ENCODE measurements at regions not wholly inside any gene's neighbourhood (a gene's known extent, or its start where the extent isn't known, plus 50 kb on each side); places are given as distances from the start of the nearest gene placed in this dataset.

- no peaks in the 10 kb centered on the region for H3K27me3 ChIP-seq (ENCODE audit: insufficient read depth, low read length)
- H3K4me1 ChIP-seq (ENCODE audit: insufficient read depth, low read length), result no peaks in the 10 kb centered on the region
- DNase-seq, result no peak
- H3K9me3 ChIP-seq (ENCODE audit: control insufficient read depth in 1 of 2, low read length in 2 of 2), result no peaks in the 10 kb centered on the region
- H3K27me3 Mint-ChIP-seq, result peaks cover 6 to 8% of the 10 kb centered on the region in 2 donors
- peaks cover 0 to 22% (median 16%) of the 10 kb centered on the region in 8 donors for H3K9me3 Mint-ChIP-seq
- no peak overlapping the region for H3K4me3 Mint-ChIP-seq
- no peak overlapping the region for H3K27ac Mint-ChIP-seq
- no peaks in the 10 kb centered on the region for H3K36me3 ChIP-seq (ENCODE audit: insufficient read depth, low read length)
- intact Hi-C loops (cut with micrococcal nuclease), result no loop called here
- no peak overlapping the region for H3K4me3 ChIP-seq (ENCODE audit: low read length in 2 of 2)
- H3K36me3 Mint-ChIP-seq, result no peaks in the 10 kb centered on the region
- H3K4me1 Mint-ChIP-seq, result no peaks in the 10 kb centered on the region
- ChIA-PET POLR2A (ENCODE audit: partially characterized antibody) (no interaction called here), CTCF (ENCODE audit: partially characterized antibody) (no interaction called here)
- H3K27ac ChIP-seq (ENCODE audit: low read depth, low read length), result no peak overlapping the region
Measured at GRCh38 chr12:58285551-58285950, 344.2 kb downstream of the ATP23 start.

GRCh38 chr12:58286353-58286752 lies 345.0 kb downstream of the ATP23 start:
- Histone ChIP-seq H3K9me3 (ENCODE audit: control insufficient read depth in 1 of 2, low read length in 2 of 2) (no peaks in the 10 kb centered on the region), H3K27me3 (ENCODE audit: insufficient read depth, low read length) (no peaks in the 10 kb centered on the region), H3K4me3 (ENCODE audit: low read length in 2 of 2) (no peak overlapping the region), H3K36me3 (ENCODE audit: insufficient read depth, low read length) (no peaks in the 10 kb centered on the region), H3K4me1 (ENCODE audit: insufficient read depth, low read length) (no peaks in the 10 kb centered on the region), H3K27ac (ENCODE audit: low read depth, low read length) (no peak overlapping the region)
- H3K4me3 Mint-ChIP-seq, result no peak overlapping the region
- no peaks in the 10 kb centered on the region for H3K36me3 Mint-ChIP-seq
- peaks cover 0 to 18% (median 9%) of the 10 kb centered on the region in 8 donors for H3K9me3 Mint-ChIP-seq
- no peak for DNase-seq
- peaks cover 0 to 2% (median 0%) of the 10 kb centered on the region in 4 donors for H3K4me1 Mint-ChIP-seq
- intact Hi-C loops (cut with micrococcal nuclease), result no loop called here
- H3K27ac Mint-ChIP-seq, result no peak overlapping the region
- ChIA-PET POLR2A (ENCODE audit: partially characterized antibody) (no interaction called here), CTCF (ENCODE audit: partially characterized antibody) (no interaction called here)
- peaks cover 6 to 8% of the 10 kb centered on the region in 2 donors for H3K27me3 Mint-ChIP-seq

GRCh38 chr12:58288190-58288589 lies 346.8 kb downstream of the ATP23 start:
- CTCF ChIA-PET (ENCODE audit: partially characterized antibody), result no interaction called here
- peaks cover 6 to 8% of the 10 kb centered on the region in 2 donors for H3K27me3 Mint-ChIP-seq
- H3K4me3 Mint-ChIP-seq, result no peak overlapping the region
- no peak overlapping the region for H3K27ac Mint-ChIP-seq
- POLR2A ChIA-PET (ENCODE audit: partially characterized antibody), result no interaction called here
- no peak for DNase-seq
- H3K4me3 ChIP-seq (ENCODE audit: low read length in 2 of 2), result no peak overlapping the region
- H3K36me3 Mint-ChIP-seq, result no peaks in the 10 kb centered on the region
- H3K9me3 Mint-ChIP-seq, result peaks cover 0 to 9% (median 3%) of the 10 kb centered on the region in 8 donors
- intact Hi-C loops (cut with micrococcal nuclease), result no loop called here
- H3K9me3 ChIP-seq (ENCODE audit: control insufficient read depth in 1 of 2, low read length in 2 of 2), result no peaks in the 10 kb centered on the region
- H3K4me1 Mint-ChIP-seq, result peaks cover 0 to 3% (median 0%) of the 10 kb centered on the region in 4 donors
- no peaks in the 10 kb centered on the region for H3K36me3 ChIP-seq (ENCODE audit: insufficient read depth, low read length)
- H3K4me1 ChIP-seq (ENCODE audit: insufficient read depth, low read length), result no peaks in the 10 kb centered on the region
- H3K27me3 ChIP-seq (ENCODE audit: insufficient read depth, low read length), result no peaks in the 10 kb centered on the region
- H3K27ac ChIP-seq (ENCODE audit: low read depth, low read length), result no peak overlapping the region

GRCh38 chr12:58291106-58291505 lies 349.7 kb downstream of the ATP23 start:
- peaks cover 0 to 3% (median 0%) of the 10 kb centered on the region in 8 donors for H3K9me3 Mint-ChIP-seq
- H3K4me1 Mint-ChIP-seq, result peaks cover 0 to 3% (median 0%) of the 10 kb centered on the region in 4 donors
- H3K27me3 Mint-ChIP-seq, result peaks cover 6 to 12% of the 10 kb centered on the region in 2 donors
- CTCF ChIA-PET (ENCODE audit: partially characterized antibody), result no interaction called here
- peak in 2 of 5 donors; percentile 1 to 2 for DNase-seq
- POLR2A ChIA-PET (ENCODE audit: partially characterized antibody), result no interaction called here
- Histone ChIP-seq H3K9me3 (ENCODE audit: control insufficient read depth in 1 of 2, low read length in 2 of 2) (no peaks in the 10 kb centered on the region), H3K4me3 (ENCODE audit: low read length in 2 of 2) (no peak overlapping the region), H3K27me3 (ENCODE audit: insufficient read depth, low read length) (no peaks in the 10 kb centered on the region), H3K36me3 (ENCODE audit: insufficient read depth, low read length) (no peaks in the 10 kb centered on the region), H3K27ac (ENCODE audit: low read depth, low read length) (no peak overlapping the region), H3K4me1 (ENCODE audit: insufficient read depth, low read length) (no peaks in the 10 kb centered on the region)
- no peaks in the 10 kb centered on the region for H3K36me3 Mint-ChIP-seq
- intact Hi-C loops (cut with micrococcal nuclease), result no loop called here
- no peak overlapping the region for H3K4me3 Mint-ChIP-seq
- no peak overlapping the region for H3K27ac Mint-ChIP-seq

GRCh38 chr12:58293308-58293982 lies 352.1 kb downstream of the ATP23 start:
- Mint-ChIP-seq H3K27me3 (peaks cover 2 to 7% of the 10 kb centered on the region in 2 donors), H3K4me1 (peaks cover 0 to 3% (median 0%) of the 10 kb centered on the region in 4 donors), H3K36me3 (no peaks in the 10 kb centered on the region), H3K9me3 (peaks cover 0 to 2% (median 0%) of the 10 kb centered on the region in 8 donors), H3K27ac (no peak overlapping the region), H3K4me3 (no peak overlapping the region)
- no peaks in the 10 kb centered on the region for H3K9me3 ChIP-seq (ENCODE audit: control insufficient read depth in 1 of 2, low read length in 2 of 2)
- no peak overlapping the region for H3K4me3 ChIP-seq (ENCODE audit: low read length in 2 of 2)
- H3K36me3 ChIP-seq (ENCODE audit: insufficient read depth, low read length), result no peaks in the 10 kb centered on the region
- CTCF ChIA-PET (ENCODE audit: partially characterized antibody), result no interaction called here
- H3K4me1 ChIP-seq (ENCODE audit: insufficient read depth, low read length), result no peaks in the 10 kb centered on the region
- no peaks in the 10 kb centered on the region for H3K27me3 ChIP-seq (ENCODE audit: insufficient read depth, low read length)
- no peak overlapping the region for H3K27ac ChIP-seq (ENCODE audit: low read depth, low read length)
- intact Hi-C loops (cut with micrococcal nuclease), result no loop called here
- DNase-seq, result no peak
- POLR2A ChIA-PET (ENCODE audit: partially characterized antibody), result no interaction called here

- Mint-ChIP-seq H3K4me1 (peaks cover 0 to 3% (median 0%) of the 10 kb centered on the region in 4 donors), H3K4me3 (no peak overlapping the region), H3K9me3 (no peaks in the 10 kb centered on the region), H3K27ac (no peak overlapping the region), H3K27me3 (peaks cover 5 to 8% of the 10 kb centered on the region in 2 donors), H3K36me3 (no peaks in the 10 kb centered on the region)
- Histone ChIP-seq H3K4me3 (ENCODE audit: low read length in 2 of 2) (no peak overlapping the region), H3K9me3 (ENCODE audit: control insufficient read depth in 1 of 2, low read length in 2 of 2) (no peaks in the 10 kb centered on the region), H3K27me3 (ENCODE audit: insufficient read depth, low read length) (no peaks in the 10 kb centered on the region), H3K36me3 (ENCODE audit: insufficient read depth, low read length) (no peaks in the 10 kb centered on the region), H3K27ac (ENCODE audit: low read depth, low read length) (no peak overlapping the region), H3K4me1 (ENCODE audit: insufficient read depth, low read length) (no peaks in the 10 kb centered on the region)
- ChIA-PET CTCF (ENCODE audit: partially characterized antibody) (no interaction called here), POLR2A (ENCODE audit: partially characterized antibody) (no interaction called here)
- no peak for DNase-seq
- intact Hi-C loops (cut with micrococcal nuclease), result no loop called here
Measured at GRCh38 chr12:58295268-58295667, 353.9 kb downstream of the ATP23 start.

GRCh38 chr12:58296863-58297262 lies 355.5 kb downstream of the ATP23 start:
- ChIA-PET CTCF (ENCODE audit: partially characterized antibody) (no interaction called here), POLR2A (ENCODE audit: partially characterized antibody) (no interaction called here)
- no peak overlapping the region for H3K4me3 Mint-ChIP-seq
- H3K4me1 Mint-ChIP-seq, result no peaks in the 10 kb centered on the region
- H3K27ac Mint-ChIP-seq, result no peak overlapping the region
- intact Hi-C loops (cut with micrococcal nuclease), result no loop called here
- no peak overlapping the region for H3K27ac ChIP-seq (ENCODE audit: low read depth, low read length)
- no peaks in the 10 kb centered on the region for H3K4me1 ChIP-seq (ENCODE audit: insufficient read depth, low read length)
- H3K27me3 Mint-ChIP-seq, result peaks cover 5 to 11% of the 10 kb centered on the region in 2 donors
- H3K4me3 ChIP-seq (ENCODE audit: low read length in 2 of 2), result no peak overlapping the region
- H3K9me3 ChIP-seq (ENCODE audit: control insufficient read depth in 1 of 2, low read length in 2 of 2), result no peaks in the 10 kb centered on the region
- no peaks in the 10 kb centered on the region for H3K9me3 Mint-ChIP-seq
- no peaks in the 10 kb centered on the region for H3K36me3 ChIP-seq (ENCODE audit: insufficient read depth, low read length)
- no peak for DNase-seq
- no peaks in the 10 kb centered on the region for H3K27me3 ChIP-seq (ENCODE audit: insufficient read depth, low read length)
- H3K36me3 Mint-ChIP-seq, result no peaks in the 10 kb centered on the region

Measured in CD4-positive, alpha-beta memory T cell (primary cell).